ENCODE measurements at regions not wholly inside any gene's neighbourhood (a gene's known extent, or its start where the extent isn't known, plus 50 kb on each side); places are given as distances from the start of the nearest gene placed in this dataset.

- no peak for DNase-seq (ENCODE audit: low read depth)
These were observed 168.0 kb downstream of the LINC00237 start for GRCh38 chr20:20938131-20938530.

GRCh38 chr20:20933142-20933958, 172.8 kb downstream of the LINC00237 start:
- no peak for DNase-seq (ENCODE audit: low read depth)

GRCh38 chr20:20932156-20932555, 174.0 kb downstream of the LINC00237 start:
- DNase-seq (ENCODE audit: low read depth), result no peak

DNA sequence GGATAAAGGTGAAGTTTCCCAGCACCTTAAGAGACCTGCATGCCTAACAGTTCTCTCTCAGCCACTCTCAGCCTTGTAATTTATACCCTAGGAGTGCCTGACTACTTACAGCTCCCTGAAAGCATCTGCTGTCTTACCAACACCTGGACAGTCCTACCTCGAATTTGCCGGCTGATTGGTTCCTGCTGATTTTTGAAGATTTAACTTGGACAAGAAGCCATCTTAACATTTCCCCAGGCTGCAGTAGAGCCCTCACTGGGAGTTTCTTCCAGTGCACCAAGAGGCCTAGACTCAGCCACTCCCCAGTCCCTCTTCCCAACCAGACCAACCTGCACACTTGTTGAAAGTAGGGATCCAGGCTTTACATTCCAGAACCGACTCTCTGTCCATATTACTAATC, 174.5 kb downstream of the LINC00237 start:
- no peak for DNase-seq (ENCODE audit: low read depth)

- no peak for DNase-seq (ENCODE audit: low read depth)
These were observed 175.1 kb downstream of the LINC00237 start for GRCh38 chr20:20931024-20931423.

DNA sequence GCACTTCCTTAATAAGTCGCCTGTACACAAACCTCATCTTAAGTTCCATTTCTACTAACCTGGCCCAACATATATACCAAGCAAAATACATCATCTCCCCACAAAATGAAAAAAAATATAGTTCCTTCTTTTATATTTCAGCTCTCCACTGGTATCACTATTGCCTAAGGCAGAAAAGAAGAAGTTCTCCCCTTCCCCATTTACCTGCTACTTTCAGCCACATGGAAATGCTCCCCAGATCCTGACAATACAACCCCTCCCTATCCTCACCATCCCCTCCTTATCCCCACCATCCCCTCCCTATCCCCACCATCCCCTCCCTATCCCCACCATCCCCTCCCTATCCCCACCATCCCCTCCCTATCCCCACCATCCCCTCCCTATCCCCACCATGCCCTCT, 175.7 kb downstream of the LINC00237 start:
- no peak for DNase-seq (ENCODE audit: low read depth)

DNA sequence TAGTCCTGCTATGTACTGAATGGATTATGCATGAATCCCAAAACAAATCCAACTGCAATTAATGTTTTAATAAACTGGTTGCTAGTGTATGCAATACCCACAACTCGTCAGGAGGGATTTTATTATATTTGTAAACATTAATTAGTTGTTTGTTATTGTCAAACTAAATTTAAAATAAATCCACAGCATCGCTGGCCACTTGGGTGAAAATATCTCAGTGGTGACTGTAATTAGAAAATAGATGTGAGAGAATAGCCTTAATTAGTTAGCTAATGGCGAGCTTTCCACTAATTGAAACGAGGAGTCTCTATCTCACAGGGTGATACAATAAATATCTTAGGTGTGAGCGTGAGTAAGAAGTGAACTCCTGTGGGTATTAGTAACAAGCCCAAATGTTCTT, 176.8 kb downstream of the LINC00237 start:
- no peak for DNase-seq (ENCODE audit: low read depth)

DNA sequence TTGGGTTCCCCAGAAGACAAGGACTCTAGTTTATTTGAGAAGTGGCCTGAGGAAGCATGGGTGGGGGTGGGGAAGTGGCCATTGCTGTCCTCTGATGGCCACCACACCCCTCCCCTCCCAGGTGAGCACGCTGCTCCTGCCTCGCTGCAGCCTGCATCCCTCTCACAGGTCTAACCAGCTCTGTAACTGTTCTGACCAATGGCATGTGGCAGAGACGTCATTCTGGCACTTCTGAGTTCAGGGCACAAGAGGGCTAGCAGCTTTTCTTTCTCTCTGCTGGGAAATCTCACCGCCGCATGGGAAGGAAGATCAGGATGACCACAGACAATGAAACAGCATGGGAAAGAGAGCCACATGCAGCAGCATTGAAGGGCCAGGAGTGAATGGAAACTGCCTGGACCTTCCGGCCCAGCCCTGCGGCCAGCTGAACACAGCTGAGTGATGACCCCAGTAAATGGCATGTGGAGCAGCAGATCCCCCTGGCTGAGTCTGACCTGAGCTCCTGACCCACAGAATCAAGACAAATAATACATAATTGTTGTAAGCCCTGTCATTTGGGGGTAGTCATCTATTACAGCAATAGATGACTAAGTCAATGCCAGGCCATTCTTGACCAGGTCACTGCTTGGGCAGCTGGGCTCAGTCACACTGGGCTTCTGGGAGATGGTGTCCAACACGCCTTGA, 179.8 kb downstream of the LINC00237 start:
- peak; percentile 67 for DNase-seq (ENCODE audit: low read depth)

- DNase-seq (ENCODE audit: low read depth), result no peak
These were observed 185.7 kb downstream of the LINC00237 start for GRCh38 chr20:20920433-20920832.

- DNase-seq (ENCODE audit: low read depth), result peak; percentile 2
These were observed 190.3 kb downstream of the LINC00237 start for GRCh38 chr20:20915844-20916243.

DNA sequence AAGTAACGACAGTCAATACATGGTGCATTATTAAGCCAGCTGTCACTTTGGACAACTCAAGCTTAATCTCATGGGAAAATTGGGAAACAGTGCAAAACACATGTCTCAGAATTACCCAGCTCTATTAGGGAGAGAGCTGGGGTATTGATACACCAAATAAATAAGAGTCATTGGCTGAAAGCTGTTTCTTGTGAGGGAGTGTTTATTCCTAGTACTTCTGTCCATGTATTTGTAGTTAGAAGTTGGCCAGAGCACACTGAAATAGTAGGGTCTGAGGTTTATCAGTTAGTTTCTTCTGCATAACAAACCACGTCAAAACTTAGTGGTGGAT, 192.0 kb upstream of the RALGAPA2 start:
- DNase-seq (ENCODE audit: low read depth), result no peak

DNA sequence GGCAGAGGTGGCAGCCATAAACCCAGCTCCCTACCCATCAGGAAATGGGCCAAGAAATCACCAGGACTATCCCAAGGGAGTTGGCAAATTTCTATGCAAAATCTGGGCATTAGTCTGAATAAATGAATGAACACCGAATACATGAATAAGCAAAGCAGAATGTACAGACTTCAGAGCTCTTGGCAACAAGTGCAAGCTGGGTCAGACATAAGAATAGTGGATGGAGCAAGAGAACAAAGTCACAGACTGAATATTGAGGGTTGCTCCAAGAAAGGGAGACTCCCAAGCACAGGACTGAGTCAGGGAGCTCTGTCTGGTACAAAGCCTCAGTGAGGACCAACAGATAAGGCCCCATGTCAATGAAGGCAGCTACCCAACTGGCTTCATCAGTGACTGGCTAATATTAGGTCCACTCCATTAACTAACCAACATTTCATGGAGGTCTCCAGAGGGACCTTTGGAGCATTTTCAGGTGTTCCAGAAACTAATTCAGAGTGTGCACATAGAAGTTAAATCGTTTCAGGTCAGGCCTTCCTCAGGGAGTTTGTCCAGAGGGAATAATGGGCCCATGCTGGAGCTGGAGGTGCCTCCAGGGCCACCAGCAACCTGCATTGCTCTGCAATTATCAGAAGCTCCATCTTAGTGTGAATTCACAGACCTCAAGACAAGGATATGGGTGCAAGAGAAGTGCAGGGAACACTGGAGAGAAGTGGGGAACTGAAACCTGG, 191.5 kb upstream of the RALGAPA2 start:
- no peak for DNase-seq (ENCODE audit: low read depth)

DNA sequence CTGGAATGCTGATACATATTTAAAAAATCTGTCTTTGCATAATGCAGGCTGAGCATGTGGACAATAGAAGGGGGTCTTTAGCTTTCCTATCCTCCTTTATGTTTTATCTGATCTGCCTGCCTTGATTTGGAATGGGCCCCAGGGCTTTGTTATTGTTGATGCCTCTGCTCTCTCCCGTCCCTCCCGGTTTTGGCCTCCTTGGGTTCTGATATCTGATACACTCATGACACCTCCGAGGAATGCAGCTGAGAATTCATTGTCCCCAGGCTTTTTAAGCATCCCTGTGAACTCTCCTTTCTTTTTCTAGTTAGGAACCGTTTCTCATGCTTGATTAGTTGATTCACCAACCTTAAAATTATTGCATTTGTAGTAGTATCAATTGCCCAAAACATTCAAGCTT, 185.5 kb upstream of the RALGAPA2 start:
- peak; percentile 5 for DNase-seq (ENCODE audit: low read depth)

DNA sequence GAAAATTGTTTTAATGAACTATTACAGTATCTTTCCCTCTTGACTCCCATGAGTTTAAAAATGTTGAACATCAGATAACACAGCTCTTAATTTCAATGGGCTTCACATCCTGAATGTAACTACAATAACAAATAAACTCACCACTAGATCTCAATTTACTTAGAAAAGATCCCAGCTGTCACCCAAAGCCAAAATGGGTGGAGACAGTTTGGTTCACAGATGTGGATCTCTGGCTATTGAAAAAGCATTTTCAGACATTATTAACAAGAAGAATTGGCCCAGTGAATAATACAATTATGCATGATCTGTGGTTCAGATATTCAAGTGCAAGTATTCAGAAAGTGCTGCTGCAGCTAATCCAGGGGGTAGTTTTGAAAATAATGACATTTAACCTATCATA, 184.7 kb upstream of the RALGAPA2 start:
- no peak for DNase-seq (ENCODE audit: low read depth)

DNA sequence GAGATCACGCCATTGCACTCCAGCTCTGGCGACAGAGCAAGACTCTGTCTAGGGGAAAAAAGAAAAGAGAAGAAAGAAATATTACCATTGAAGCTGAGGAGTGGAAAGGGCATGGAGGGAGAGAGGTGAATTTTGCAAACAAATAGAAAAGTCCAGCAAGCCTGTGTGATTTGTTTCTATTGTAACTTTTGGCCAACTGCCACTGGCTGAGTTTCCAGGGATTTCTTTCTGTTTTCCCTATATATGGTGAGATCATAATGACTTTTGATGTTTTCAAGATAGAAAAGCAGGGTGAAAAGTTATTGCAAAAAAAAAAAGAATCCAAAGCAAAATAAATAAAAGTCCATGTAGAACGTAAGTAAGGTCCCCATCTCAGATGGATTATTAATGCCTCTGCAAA, 184.2 kb upstream of the RALGAPA2 start:
- DNase-seq (ENCODE audit: low read depth), result no peak

- no peak for DNase-seq (ENCODE audit: low read depth)
These were observed 183.1 kb upstream of the RALGAPA2 start for GRCh38 chr20:20895537-20895936.

DNA sequence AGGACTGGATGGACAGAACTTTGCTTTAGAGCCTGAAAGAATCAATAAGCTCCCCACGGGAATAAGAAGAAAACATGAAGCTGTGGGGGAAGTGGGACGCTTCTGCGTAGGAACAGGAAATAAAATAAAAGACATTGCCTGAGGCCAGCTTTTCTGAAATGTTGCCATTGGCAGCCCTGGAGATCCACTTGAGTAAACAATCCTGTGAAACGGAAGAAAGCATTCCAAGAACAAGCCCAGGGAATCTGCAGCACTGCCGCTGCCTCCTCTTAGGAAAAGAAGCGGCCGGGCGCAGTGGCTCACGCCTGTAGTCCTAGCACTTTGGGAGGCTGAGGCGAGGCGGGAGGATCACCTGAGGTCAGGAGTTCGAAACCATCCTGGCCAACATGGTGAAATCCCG, 182.3 kb upstream of the RALGAPA2 start:
- peak; percentile 66 for DNase-seq (ENCODE audit: low read depth)

DNA sequence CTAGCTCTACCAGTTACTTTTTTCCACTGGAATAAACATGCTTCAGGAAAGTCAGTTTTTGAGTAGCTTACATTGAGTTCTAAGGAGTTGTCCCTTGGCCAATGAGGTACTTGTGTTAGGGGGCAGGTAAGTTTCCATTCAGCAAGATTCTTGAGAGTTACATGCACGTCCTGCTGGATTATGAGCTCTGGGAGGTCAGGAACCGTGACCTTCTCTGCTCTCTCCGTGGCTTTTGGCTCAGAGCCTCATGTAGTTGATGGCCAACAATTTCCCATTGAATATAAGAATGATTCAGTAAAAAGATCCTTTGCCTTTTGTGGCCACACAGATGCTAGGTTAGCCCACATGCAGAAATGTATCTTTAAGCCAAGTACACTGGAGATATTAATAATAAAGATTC, 181.8 kb upstream of the RALGAPA2 start:
- peak; percentile 46 for DNase-seq (ENCODE audit: low read depth)

- DNase-seq (ENCODE audit: low read depth), result no peak
These were observed 179.9 kb upstream of the RALGAPA2 start for GRCh38 chr20:20892328-20892727.

DNA sequence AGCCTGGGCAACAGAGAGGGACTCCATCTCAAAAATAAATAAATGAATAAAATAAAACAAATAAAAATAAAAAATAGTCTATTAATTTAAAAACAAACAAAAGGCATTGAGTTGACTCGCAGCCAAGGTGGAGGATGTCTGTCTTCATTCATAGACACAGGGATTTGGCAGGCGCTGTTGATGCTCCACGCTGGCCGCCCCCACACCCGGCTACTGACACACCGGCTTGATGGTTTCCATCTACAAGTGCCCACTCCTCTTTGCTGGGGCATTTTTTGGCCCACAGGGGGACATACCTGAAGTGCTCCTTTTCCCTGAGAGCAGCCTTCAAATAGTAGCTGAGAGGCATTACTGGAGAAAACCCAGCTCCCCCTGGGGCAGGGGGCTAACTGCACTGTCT, 178.3 kb upstream of the RALGAPA2 start:
- DNase-seq (ENCODE audit: low read depth), result no peak

DNA sequence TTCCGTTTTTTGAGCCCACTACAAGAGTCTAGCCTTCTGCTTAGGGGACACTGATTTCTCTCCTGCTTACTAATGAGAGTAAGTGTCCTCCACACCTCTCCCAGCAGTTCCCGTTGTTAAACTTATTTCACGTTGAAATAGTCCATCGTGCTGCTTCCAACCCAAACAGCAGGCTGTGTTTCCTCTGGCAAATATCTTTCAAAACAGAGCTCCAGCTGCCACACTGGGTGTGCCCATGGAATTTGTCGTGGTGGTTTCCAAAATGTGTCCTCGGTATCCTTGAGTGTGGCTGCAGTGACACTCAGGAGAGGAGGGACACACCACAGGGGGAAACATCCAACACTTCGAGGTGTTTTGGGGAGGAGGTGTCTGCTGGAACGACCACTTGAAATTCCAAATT, 176.5 kb upstream of the RALGAPA2 start:
- no peak for DNase-seq (ENCODE audit: low read depth)

DNA sequence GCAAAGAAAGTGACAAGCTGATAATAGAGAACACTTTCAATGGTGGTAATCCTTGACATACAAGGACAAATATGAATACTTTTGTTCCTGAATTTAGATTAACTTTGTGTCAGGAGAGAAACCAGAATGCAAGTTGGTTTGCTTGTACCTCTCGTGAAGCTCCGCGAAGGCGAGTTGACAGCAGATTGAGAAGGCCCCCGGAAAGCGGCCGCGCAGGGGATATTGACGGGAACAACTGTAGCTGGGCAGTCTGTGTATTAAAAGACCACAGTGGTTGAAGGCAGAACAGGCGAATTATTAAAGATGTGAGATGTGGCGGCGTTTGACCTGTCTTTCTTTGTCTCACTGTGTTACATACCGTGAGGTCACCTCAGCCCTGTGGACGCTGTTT, 175.8 kb upstream of the RALGAPA2 start:
- no peak for DNase-seq (ENCODE audit: low read depth)

Data from M059J (cell line).